Activated CD8-positive, alpha-beta T cell treated with anti-CD3 and anti-CD28 coated beads for 36 hours (primary cell): ENCODE measurements at regions not wholly inside any gene's neighbourhood (a gene's known extent, or its start where the extent isn't known, plus 50 kb on each side); places are given as distances from the start of the nearest gene placed in this dataset.

Experiments used
- ATAC-seq: fragments of 200-7000 bp; cut with Tn5 transposase; one replicate; pipeline ENCODE4 v1.10.0; 2021; ENCODE audit warnings: mild to moderate bottlenecking, moderate library complexity
- CTCF ChIA-PET: fragments of 350-600 bp; sonication (Branson Sonifier 250); formaldehyde crosslinking; loops from one replicate; lab custom pipeline; 2021; ENCODE audit warnings: antibody characterized with exemption; lab: Charles Lee
- POLR2A ChIA-PET: fragments of 350-600 bp; sonication (Branson Sonifier 250); formaldehyde crosslinking; loops from one replicate; lab custom pipeline; 2021; ENCODE audit warnings: antibody characterized with exemption; lab: Charles Lee
- DNase-seq: peaks from one replicate; pipeline ENCODE4 v3.0.0-alpha.2; 2020
- H3K27ac Mint-ChIP-seq: one replicate; pipeline ENCODE4 v1.8.0; 2021; ENCODE audit warnings: mild to moderate bottlenecking, mixed read lengths
- H3K27me3 Mint-ChIP-seq: one replicate; pipeline ENCODE4 v1.8.0; 2021; ENCODE audit warnings: mixed read lengths
- H3K36me3 Mint-ChIP-seq: one replicate; pipeline ENCODE4 v1.8.0; 2021; ENCODE audit warnings: low read depth, mixed read lengths
- H3K4me1 Mint-ChIP-seq: one replicate; pipeline ENCODE4 v1.8.0; 2021; ENCODE audit warnings: low read depth, mixed read lengths
- H3K4me3 Mint-ChIP-seq: one replicate; pipeline ENCODE4 v1.8.0; 2021; ENCODE audit warnings: mild to moderate bottlenecking, moderate library complexity, mixed read lengths
- H3K9me3 Mint-ChIP-seq: one replicate; pipeline ENCODE4 v1.8.0; 2021; ENCODE audit warnings: mixed read lengths
- CTCF ChIP-seq: fragments of 200-600 bp; IDR thresholded peaks from one replicate; pipeline ENCODE4 v1.8.0; 2022; ENCODE audit warnings: antibody characterized with exemption, mild to moderate bottlenecking
- intact Hi-C: fragments of 100-400 bp; cut with micrococcal nuclease; formaldehyde crosslinking; loops from one replicate; pipeline ENCODE4 v1.10.0; 2022

DNA sequence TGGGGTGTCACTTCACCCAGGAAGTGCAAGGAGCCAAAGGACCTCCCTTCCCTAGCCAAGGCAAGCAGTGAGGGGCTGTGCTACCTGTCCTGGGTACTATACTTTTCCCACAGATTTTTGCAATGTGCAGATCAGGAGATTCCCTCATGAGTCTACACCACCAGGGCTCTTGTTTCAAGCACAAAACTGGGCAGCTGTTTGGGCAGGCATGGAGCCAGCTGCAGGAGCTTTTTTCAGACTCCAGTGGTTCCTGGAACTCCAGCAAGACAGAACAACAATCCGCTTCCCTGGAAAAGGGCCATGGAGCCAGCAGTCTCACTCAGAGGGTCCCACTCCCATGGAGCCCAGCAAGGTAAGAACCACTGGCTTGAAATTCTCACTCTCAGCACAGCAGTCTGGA is 1649.6 kb downstream of the LRRC4C start:
- H3K27me3 Mint-ChIP-seq: no peaks in the 10 kb centered on the region
- no peak for DNase-seq
- no peaks in the 10 kb centered on the region for H3K36me3 Mint-ChIP-seq
- CTCF ChIA-PET: no interaction called here
- H3K27ac Mint-ChIP-seq: no peak overlapping the region
- intact Hi-C loops: no loop called here
- no peak for ATAC-seq
- peaks cover 18% of the 10 kb centered on the region for H3K9me3 Mint-ChIP-seq
- H3K4me1 Mint-ChIP-seq: no peaks in the 10 kb centered on the region
- no peak for TF ChIP-seq CTCF
- POLR2A ChIA-PET: no interaction called here
- H3K4me3 Mint-ChIP-seq: no peak overlapping the region

- no peak overlapping the region for H3K27ac Mint-ChIP-seq
- H3K4me1 Mint-ChIP-seq: no peaks in the 10 kb centered on the region
- H3K27me3 Mint-ChIP-seq: no peaks in the 10 kb centered on the region
- DNase-seq: no peak
- POLR2A ChIA-PET: no interaction called here
- intact Hi-C loops: no loop called here
- no peak for TF ChIP-seq CTCF
- no peak overlapping the region for H3K4me3 Mint-ChIP-seq
- peaks cover 22% of the 10 kb centered on the region for H3K9me3 Mint-ChIP-seq
- CTCF ChIA-PET: no interaction called here
- no peaks in the 10 kb centered on the region for H3K36me3 Mint-ChIP-seq
- ATAC-seq: no peak
Observed at GRCh38 chr11:39807904-39808303, 1651.5 kb downstream of the LRRC4C start.

DNA sequence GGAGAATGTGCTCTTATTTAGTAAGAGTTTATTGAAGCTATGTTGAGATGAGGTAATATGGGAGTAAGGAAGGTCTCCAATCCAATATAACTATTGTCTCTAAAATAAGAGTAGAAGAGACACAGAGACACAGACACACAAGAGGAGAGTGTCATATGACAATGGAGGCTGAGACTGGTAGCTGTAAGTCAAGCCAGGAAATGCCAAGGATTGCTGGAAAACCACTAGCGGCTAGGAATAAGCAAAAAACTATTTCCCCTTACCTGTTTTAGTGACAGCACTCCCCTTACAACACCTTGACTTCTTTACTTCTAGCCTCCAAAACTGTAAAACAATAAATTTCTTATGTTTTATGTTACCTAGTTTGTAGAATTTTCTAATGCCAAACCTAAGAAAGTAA is 1652.8 kb downstream of the LRRC4C start:
- TF ChIP-seq CTCF: no peak
- Mint-ChIP-seq H3K4me3 (no peak overlapping the region), H3K27ac (no peak overlapping the region), H3K9me3 (peaks cover 12% of the 10 kb centered on the region), H3K27me3 (no peaks in the 10 kb centered on the region), H3K36me3 (no peaks in the 10 kb centered on the region), H3K4me1 (no peaks in the 10 kb centered on the region)
- ChIA-PET POLR2A (no interaction called here), CTCF (no interaction called here)
- ATAC-seq: no peak
- no peak for DNase-seq
- intact Hi-C loops: no loop called here

GRCh38 chr11:39804271-39804670 is 1655.2 kb downstream of the LRRC4C start:
- TF ChIP-seq CTCF: no peak
- H3K4me3 Mint-ChIP-seq: no peak overlapping the region
- peaks cover 10% of the 10 kb centered on the region for H3K9me3 Mint-ChIP-seq

DNA sequence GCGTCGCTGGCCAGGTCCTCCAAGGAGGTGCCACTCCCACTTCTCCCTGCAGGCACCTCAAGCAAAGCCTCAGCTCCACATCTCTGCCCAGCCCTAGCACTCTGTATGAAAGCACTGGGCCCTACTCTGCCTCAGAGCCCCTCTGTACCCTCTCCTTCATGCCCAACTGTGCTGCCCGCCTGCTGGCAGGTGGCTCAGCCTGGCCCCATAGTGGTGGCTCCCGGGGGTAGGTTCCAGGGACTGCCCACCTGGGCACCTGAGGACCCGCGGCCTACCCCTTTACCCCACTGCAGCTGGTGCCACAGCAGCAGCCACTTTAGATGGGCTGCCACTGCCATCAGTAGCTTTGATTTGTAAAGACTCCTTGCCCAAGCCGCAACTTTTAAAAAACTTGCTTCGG is 1672.8 kb downstream of the LRRC4C start:
- no peaks in the 10 kb centered on the region for H3K9me3 Mint-ChIP-seq
- intact Hi-C loops: no loop called here
- no peak for ATAC-seq
- DNase-seq: no peak
- no peaks in the 10 kb centered on the region for H3K36me3 Mint-ChIP-seq
- H3K27ac Mint-ChIP-seq: no peak overlapping the region
- no peak for TF ChIP-seq CTCF
- ChIA-PET CTCF (no interaction called here), POLR2A (no interaction called here)
- no peaks in the 10 kb centered on the region for H3K4me1 Mint-ChIP-seq
- no peaks in the 10 kb centered on the region for H3K27me3 Mint-ChIP-seq
- no peak overlapping the region for H3K4me3 Mint-ChIP-seq

More at GRCh38 chr11:39804271-39804670, 1655.2 kb downstream of the LRRC4C start:
- POLR2A ChIA-PET: no interaction called here
- no peak overlapping the region for H3K27ac Mint-ChIP-seq
- ATAC-seq: no peak
- CTCF ChIA-PET: no interaction called here
- no peaks in the 10 kb centered on the region for H3K36me3 Mint-ChIP-seq
- no peaks in the 10 kb centered on the region for H3K4me1 Mint-ChIP-seq
- DNase-seq: no peak
- intact Hi-C loops: no loop called here
- H3K27me3 Mint-ChIP-seq: no peaks in the 10 kb centered on the region
